OCI-LY1 (cell line): ENCODE measurements at regions not wholly inside any gene's neighbourhood (a gene's known extent, or its start where the extent isn't known, plus 50 kb on each side); places are given as distances from the start of the nearest gene placed in this dataset.

ENCODE experiments used
- EZH2 ChIP-seq: fragments of 200-600 bp; sonication (generic), shearing (Covaris generic); IDR thresholded peaks from 2 replicates; pipeline ENCODE4 v1.8.0; 2017; ENCODE audit warnings: borderline replicate concordance, mixed run types, mild to moderate bottlenecking, antibody characterized with exemption, low read length, moderate library complexity, mixed read lengths
- TF ChIP-seq, protein P1 (sequence below): fragments of 200-600 bp; sonication (generic), shearing (Covaris generic); IDR thresholded peaks from 2 replicates; pipeline ENCODE4 v1.5.1; 2017; ENCODE audit warnings: mild to moderate bottlenecking, antibody characterized with exemption, low read length, moderate library complexity, mixed read lengths

DNA sequence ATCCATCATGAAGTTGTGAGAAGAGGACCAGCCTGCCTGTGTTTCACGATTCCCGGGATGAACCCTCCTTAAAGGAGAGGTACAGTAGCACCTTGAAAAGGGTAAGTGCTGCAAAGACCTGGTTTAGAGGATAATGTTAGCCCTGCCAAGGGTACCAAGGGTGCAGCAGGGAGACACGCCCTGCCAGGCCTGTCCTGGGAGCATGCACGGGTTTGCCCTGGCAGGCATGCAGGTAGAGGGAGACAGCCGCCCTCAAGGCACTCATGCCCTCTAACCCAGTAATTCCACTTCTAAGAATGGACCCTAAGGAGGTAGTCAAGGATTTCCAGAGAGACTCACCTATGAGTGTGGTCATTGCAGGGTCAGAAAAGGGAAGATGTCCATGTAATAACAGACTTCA is 65.0 kb downstream of the DIO3 start:
- TF ChIP-seq EZH2 = no peak
- TF ChIP-seq, protein P1, sequence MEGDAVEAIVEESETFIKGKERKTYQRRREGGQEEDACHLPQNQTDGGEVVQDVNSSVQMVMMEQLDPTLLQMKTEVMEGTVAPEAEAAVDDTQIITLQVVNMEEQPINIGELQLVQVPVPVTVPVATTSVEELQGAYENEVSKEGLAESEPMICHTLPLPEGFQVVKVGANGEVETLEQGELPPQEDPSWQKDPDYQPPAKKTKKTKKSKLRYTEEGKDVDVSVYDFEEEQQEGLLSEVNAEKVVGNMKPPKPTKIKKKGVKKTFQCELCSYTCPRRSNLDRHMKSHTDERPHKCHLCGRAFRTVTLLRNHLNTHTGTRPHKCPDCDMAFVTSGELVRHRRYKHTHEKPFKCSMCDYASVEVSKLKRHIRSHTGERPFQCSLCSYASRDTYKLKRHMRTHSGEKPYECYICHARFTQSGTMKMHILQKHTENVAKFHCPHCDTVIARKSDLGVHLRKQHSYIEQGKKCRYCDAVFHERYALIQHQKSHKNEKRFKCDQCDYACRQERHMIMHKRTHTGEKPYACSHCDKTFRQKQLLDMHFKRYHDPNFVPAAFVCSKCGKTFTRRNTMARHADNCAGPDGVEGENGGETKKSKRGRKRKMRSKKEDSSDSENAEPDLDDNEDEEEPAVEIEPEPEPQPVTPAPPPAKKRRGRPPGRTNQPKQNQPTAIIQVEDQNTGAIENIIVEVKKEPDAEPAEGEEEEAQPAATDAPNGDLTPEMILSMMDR = no peak
